Type B pancreatic cell (in vitro differentiated cells): ENCODE measurements at regions not wholly inside any gene's neighbourhood (a gene's known extent, or its start where the extent isn't known, plus 50 kb on each side); places are given as distances from the start of the nearest gene placed in this dataset.

ENCODE experiments used
- DNase-seq: peaks from one replicate; pipeline ENCODE4 v3.0.0; 2021; ENCODE audit warnings: mixed read lengths; ENCODE audit not compliant: unreplicated experiment; ENCODE audit errors: extremely low spot score
- H3K27ac Mint-ChIP-seq: 2 replicates; pipeline ENCODE4 v1.8.0; 2021; ENCODE audit warnings: mild to moderate bottlenecking, mixed read lengths
- H3K27me3 Mint-ChIP-seq: 2 replicates; pipeline ENCODE4 v1.8.0; 2021; ENCODE audit warnings: mixed read lengths
- H3K36me3 Mint-ChIP-seq: 2 replicates; pipeline ENCODE4 v1.8.0; 2021; ENCODE audit warnings: mixed read lengths
- H3K4me1 Mint-ChIP-seq: one replicate; pipeline ENCODE4 v1.8.0; 2021; ENCODE audit warnings: mixed read lengths; ENCODE audit not compliant: unreplicated experiment
- H3K4me3 Mint-ChIP-seq: 2 replicates; pipeline ENCODE4 v1.8.0; 2021; ENCODE audit warnings: mild to moderate bottlenecking, mixed read lengths
- H3K9me3 Mint-ChIP-seq: 2 replicates; pipeline ENCODE4 v1.8.0; 2021; ENCODE audit warnings: mixed read lengths
- TF ChIP-seq, protein P1 (sequence below): fragments of 200-600 bp; sonication (generic); conservative IDR thresholded peaks from 2 replicates; pipeline ENCODE4 v1.5.0; 2021; ENCODE audit warnings: antibody characterized with exemption, mild to moderate bottlenecking

DNA sequence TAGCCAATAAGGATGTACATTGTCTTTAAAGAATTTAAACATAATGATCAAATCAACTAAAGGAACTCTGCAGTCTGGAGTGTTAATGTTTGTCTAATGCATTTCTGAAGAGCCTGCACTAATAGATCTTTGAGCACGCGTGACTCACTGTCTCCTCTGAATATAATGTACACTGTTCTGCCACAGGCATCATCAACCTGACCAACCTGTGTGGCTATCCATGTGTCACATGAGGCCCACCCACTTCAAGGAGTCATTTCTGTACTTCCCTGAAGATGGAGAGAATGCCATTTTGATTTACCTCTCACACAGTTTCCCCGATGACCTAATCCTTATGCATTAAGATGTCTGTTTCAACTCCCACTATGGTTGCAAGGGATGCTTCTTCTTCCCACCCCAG lies 434.0 kb upstream of the SPHKAP start:
- no peak overlapping the region for H3K4me3 Mint-ChIP-seq

DNA sequence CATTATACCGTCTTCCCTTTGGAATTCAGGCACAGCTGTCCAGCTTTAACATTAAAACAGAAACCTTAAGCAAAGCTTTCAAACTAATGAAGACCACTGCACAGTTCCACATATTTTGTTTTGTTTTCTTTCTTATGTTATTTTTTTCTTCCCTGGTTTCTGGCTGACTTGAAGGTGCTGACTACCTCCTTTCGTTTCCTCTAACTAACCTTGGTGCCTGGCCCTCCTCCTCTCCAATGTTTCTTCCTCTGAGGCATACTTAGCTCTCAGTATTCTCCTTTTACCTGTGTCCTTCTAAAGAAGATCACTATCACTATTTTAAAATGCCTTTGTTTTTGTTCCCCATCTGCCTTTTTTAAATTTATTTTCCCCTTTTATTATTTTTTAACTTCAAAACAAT lies 433.3 kb upstream of the SPHKAP start:
- TF ChIP-seq, protein P1, sequence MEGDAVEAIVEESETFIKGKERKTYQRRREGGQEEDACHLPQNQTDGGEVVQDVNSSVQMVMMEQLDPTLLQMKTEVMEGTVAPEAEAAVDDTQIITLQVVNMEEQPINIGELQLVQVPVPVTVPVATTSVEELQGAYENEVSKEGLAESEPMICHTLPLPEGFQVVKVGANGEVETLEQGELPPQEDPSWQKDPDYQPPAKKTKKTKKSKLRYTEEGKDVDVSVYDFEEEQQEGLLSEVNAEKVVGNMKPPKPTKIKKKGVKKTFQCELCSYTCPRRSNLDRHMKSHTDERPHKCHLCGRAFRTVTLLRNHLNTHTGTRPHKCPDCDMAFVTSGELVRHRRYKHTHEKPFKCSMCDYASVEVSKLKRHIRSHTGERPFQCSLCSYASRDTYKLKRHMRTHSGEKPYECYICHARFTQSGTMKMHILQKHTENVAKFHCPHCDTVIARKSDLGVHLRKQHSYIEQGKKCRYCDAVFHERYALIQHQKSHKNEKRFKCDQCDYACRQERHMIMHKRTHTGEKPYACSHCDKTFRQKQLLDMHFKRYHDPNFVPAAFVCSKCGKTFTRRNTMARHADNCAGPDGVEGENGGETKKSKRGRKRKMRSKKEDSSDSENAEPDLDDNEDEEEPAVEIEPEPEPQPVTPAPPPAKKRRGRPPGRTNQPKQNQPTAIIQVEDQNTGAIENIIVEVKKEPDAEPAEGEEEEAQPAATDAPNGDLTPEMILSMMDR = no peak
- no peak overlapping the region for H3K27ac Mint-ChIP-seq
- H3K4me3 Mint-ChIP-seq = no peak overlapping the region
- H3K4me1 Mint-ChIP-seq = no peaks in the 10 kb centered on the region
- DNase-seq = no peak
- H3K36me3 Mint-ChIP-seq = no peaks in the 10 kb centered on the region
- H3K27me3 Mint-ChIP-seq = no peaks in the 10 kb centered on the region
- no peaks in the 10 kb centered on the region for H3K9me3 Mint-ChIP-seq

More for the DNA sequence above, 434.0 kb upstream of the SPHKAP start:
- Mint-ChIP-seq H3K4me1 (no peaks in the 10 kb centered on the region), H3K27ac (no peak overlapping the region), H3K27me3 (no peaks in the 10 kb centered on the region), H3K9me3 (no peaks in the 10 kb centered on the region), H3K36me3 (no peaks in the 10 kb centered on the region)
- TF ChIP-seq, protein P1 = no peak
- no peak for DNase-seq

GRCh38 chr2:228613133-228613850 lies 431.8 kb upstream of the SPHKAP start:
- TF ChIP-seq, protein P1 = no peak
- Mint-ChIP-seq H3K9me3 (no peaks in the 10 kb centered on the region), H3K27ac (no peak overlapping the region), H3K27me3 (no peaks in the 10 kb centered on the region), H3K4me1 (no peaks in the 10 kb centered on the region), H3K4me3 (no peak overlapping the region), H3K36me3 (no peaks in the 10 kb centered on the region)
- DNase-seq = no peak

GRCh38 chr2:228611171-228611570 lies 429.7 kb upstream of the SPHKAP start:
- Mint-ChIP-seq H3K36me3 (no peaks in the 10 kb centered on the region), H3K4me1 (no peaks in the 10 kb centered on the region), H3K4me3 (no peak overlapping the region), H3K27ac (no peak overlapping the region), H3K27me3 (no peaks in the 10 kb centered on the region), H3K9me3 (no peaks in the 10 kb centered on the region)
- TF ChIP-seq, protein P1 = no peak
- no peak for DNase-seq

- Mint-ChIP-seq H3K27me3 (no peaks in the 10 kb centered on the region), H3K4me1 (no peaks in the 10 kb centered on the region), H3K9me3 (no peaks in the 10 kb centered on the region), H3K4me3 (no peak overlapping the region), H3K36me3 (no peaks in the 10 kb centered on the region), H3K27ac (no peak overlapping the region)
- TF ChIP-seq, protein P1 = no peak
- no peak for DNase-seq
Measured at GRCh38 chr2:228602288-228602687, 420.8 kb upstream of the SPHKAP start.
